ENCODE measurements at regions not wholly inside any gene's neighbourhood (a gene's known extent, or its start where the extent isn't known, plus 50 kb on each side); places are given as distances from the start of the nearest gene placed in this dataset.

GRCh38 chr13:112251930-112252585 lies 124.1 kb upstream of the SPACA7 start:
- Mint-ChIP-seq H3K4me1 (no peaks in the 10 kb centered on the region), H3K9me3 (no peaks in the 10 kb centered on the region), H3K4me3 (no peak overlapping the region), H3K27me3 (ENCODE audit: low read depth in 2 of 2) (no peaks in the 10 kb centered on the region), H3K27ac (no peak overlapping the region), H3K36me3 (no peaks in the 10 kb centered on the region)
- H3K9me3 ChIP-seq (ENCODE audit: control insufficient read depth, insufficient read depth, low read length): no peaks in the 10 kb centered on the region
- 86% methylated on average over 27 of the region's 27 CpGs for WGBS (ENCODE audit: insufficient coverage)
- no peaks in the 10 kb centered on the region for H3K36me3 ChIP-seq (ENCODE audit: control insufficient read depth, insufficient read depth, low read length)
- no peak overlapping the region for H3K4me3 ChIP-seq (ENCODE audit: low read length)
- no peaks in the 10 kb centered on the region for H3K27me3 ChIP-seq (ENCODE audit: control insufficient read depth, insufficient read depth, low read length)
- H3K4me1 ChIP-seq (ENCODE audit: control insufficient read depth, insufficient read depth, low read length): no peaks in the 10 kb centered on the region
- DNase-seq (no peak), ATAC-seq (no peak)
- no peak overlapping the region for H3K27ac ChIP-seq (ENCODE audit: low read length)
- intact Hi-C loops (cut with micrococcal nuclease): no loop called here
- no peak for TF ChIP-seq CTCF (IDR thresholded peaks at IDR 0.05)

- Mint-ChIP-seq H3K27ac (no peak overlapping the region), H3K36me3 (no peaks in the 10 kb centered on the region), H3K4me3 (no peak overlapping the region), H3K9me3 (no peaks in the 10 kb centered on the region), H3K4me1 (no peaks in the 10 kb centered on the region), H3K27me3 (ENCODE audit: low read depth in 2 of 2) (no peaks in the 10 kb centered on the region)
- ATAC-seq (no peak), DNase-seq (no peak)
- WGBS (ENCODE audit: insufficient coverage): 88% methylated on average over 29 of the region's 29 CpGs
- TF ChIP-seq CTCF (IDR thresholded peaks at IDR 0.05): no peak
- H3K27ac ChIP-seq (ENCODE audit: low read length): no peak overlapping the region
- no peaks in the 10 kb centered on the region for H3K9me3 ChIP-seq (ENCODE audit: control insufficient read depth, insufficient read depth, low read length)
- H3K27me3 ChIP-seq (ENCODE audit: control insufficient read depth, insufficient read depth, low read length): no peaks in the 10 kb centered on the region
- intact Hi-C loops (cut with micrococcal nuclease): no loop called here
- no peaks in the 10 kb centered on the region for H3K36me3 ChIP-seq (ENCODE audit: control insufficient read depth, insufficient read depth, low read length)
- no peaks in the 10 kb centered on the region for H3K4me1 ChIP-seq (ENCODE audit: control insufficient read depth, insufficient read depth, low read length)
- H3K4me3 ChIP-seq (ENCODE audit: low read length): no peak overlapping the region
Measured at GRCh38 chr13:112252804-112253590, 123.2 kb upstream of the SPACA7 start.

GRCh38 chr13:112253631-112254030 lies 122.5 kb upstream of the SPACA7 start:
- 90% methylated on average over 17 of the region's 17 CpGs for WGBS (ENCODE audit: insufficient coverage)

More at GRCh38 chr13:112253631-112254030, 122.5 kb upstream of the SPACA7 start:
- Mint-ChIP-seq H3K4me3 (no peak overlapping the region), H3K36me3 (no peaks in the 10 kb centered on the region), H3K4me1 (no peaks in the 10 kb centered on the region), H3K27me3 (ENCODE audit: low read depth in 2 of 2) (peaks cover 0 to 1% of the 10 kb centered on the region in 2 donors), H3K27ac (no peak overlapping the region), H3K9me3 (no peaks in the 10 kb centered on the region)
- DNase-seq (no peak), ATAC-seq (no peak)
- Histone ChIP-seq H3K9me3 (ENCODE audit: control insufficient read depth, insufficient read depth, low read length) (no peaks in the 10 kb centered on the region), H3K27ac (ENCODE audit: low read length) (no peak overlapping the region), H3K4me3 (ENCODE audit: low read length) (no peak overlapping the region), H3K4me1 (ENCODE audit: control insufficient read depth, insufficient read depth, low read length) (no peaks in the 10 kb centered on the region), H3K36me3 (ENCODE audit: control insufficient read depth, insufficient read depth, low read length) (no peaks in the 10 kb centered on the region), H3K27me3 (ENCODE audit: control insufficient read depth, insufficient read depth, low read length) (no peaks in the 10 kb centered on the region)
- no peak for TF ChIP-seq CTCF (IDR thresholded peaks at IDR 0.05)
- intact Hi-C loops (cut with micrococcal nuclease): no loop called here
